SK-N-SH (cell line): ENCODE measurements at regions not wholly inside any gene's neighbourhood (a gene's known extent, or its start where the extent isn't known, plus 50 kb on each side); places are given as distances from the start of the nearest gene placed in this dataset.

Experiments
- CTCF ChIA-PET: fragments of 300-600, 350-600 bp; formaldehyde crosslinking; extraction: SDS; loops from one replicate; lab custom pipeline; 2021; lab: Yijun Ruan, JAX
- POLR2A ChIA-PET: fragments of 350-600 bp; sonication (Branson Sonifier 250); formaldehyde crosslinking; extraction: SDS; loops from one replicate; lab custom pipeline; 2020; ENCODE audit warnings: antibody characterized with exemption, inconsistent platforms; lab: Yijun Ruan, JAX
- DNase-seq: peaks from one replicate; pipeline ENCODE4 v3.0.0; 2012
- H2AFZ ChIP-seq: fragments of 200-600 bp; sonication (generic); 2 replicates; pipeline ENCODE4 v1.8.1; 2016; ENCODE audit warnings: antibody characterized with exemption, mild to moderate bottlenecking, low read depth
- H3F3A ChIP-seq: fragments of 200-600 bp; sonication (generic); replicated peaks from 2 replicates; pipeline ENCODE3; 2016; ENCODE audit warnings: antibody characterized with exemption, mild to moderate bottlenecking; ENCODE audit not compliant: insufficient read depth
- H3K27ac ChIP-seq, 2 experiments: fragments of 200-500 bp in 1 of 2; fragments of 200-600 bp in 1 of 2; sonication (Bioruptor generic) in 1 of 2; sonication (generic), shearing (Covaris generic) in 1 of 2; 2 replicates each; pipeline versions ENCODE4 v1.5.1 to v1.6.1; 2014 to 2016; ENCODE audit warnings: low read depth in 2 of 2, inconsistent platforms in 1 of 2, low read length in 1 of 2, mild to moderate bottlenecking in 1 of 2, mixed read lengths in 1 of 2
- H3K27me3 ChIP-seq: fragments of 200-600 bp; sonication (generic), shearing (Covaris generic); 2 replicates; pipeline ENCODE4 v1.6.1; 2016; ENCODE audit warnings: mixed run types; ENCODE audit not compliant: insufficient read depth
- H3K36me3 ChIP-seq, 2 experiments: fragments of 200-500 bp in 1 of 2; fragments of 200-600 bp in 1 of 2; sonication (Bioruptor generic) in 1 of 2; sonication (generic) in 1 of 2; replicated peaks in 1 of 2; 2 replicates each; pipeline versions ENCODE3 to v1.5.1; 2014 to 2016; ENCODE audit warnings: low read length in 1 of 2, mild to moderate bottlenecking in 1 of 2; ENCODE audit not compliant: insufficient read depth in 2 of 2, control insufficient read depth in 1 of 2
- H3K4me1 ChIP-seq, 2 experiments: fragments of 200-500 bp in 1 of 2; fragments of 200-600 bp in 1 of 2; sonication (Bioruptor generic) in 1 of 2; sonication (generic), shearing (Covaris generic) in 1 of 2; 2 replicates each; pipeline versions ENCODE4 v1.5.1 to v1.6.1; 2014 to 2016; ENCODE audit warnings: low read depth in 1 of 2, low read length in 1 of 2, mixed run types in 1 of 2; ENCODE audit not compliant: insufficient read depth in 2 of 2, control insufficient read depth in 1 of 2
- H3K4me2 ChIP-seq: fragments of 200-600 bp; sonication (generic), shearing (Covaris generic); 2 replicates; pipeline ENCODE4 v1.6.1; 2017; ENCODE audit warnings: mixed run types
- H3K4me3 ChIP-seq, 2 experiments: fragments of 200-500 bp in 1 of 2; fragments of 200-600 bp in 1 of 2; sonication (Bioruptor generic) in 1 of 2; sonication (generic), shearing (Covaris generic) in 1 of 2; 2 replicates each; pipeline versions ENCODE4 v1.5.1 to v1.8.1; 2014 to 2016; ENCODE audit warnings: low read depth in 2 of 2, inconsistent platforms in 1 of 2, low read length in 1 of 2, mild to moderate bottlenecking in 1 of 2, mixed read lengths in 1 of 2, moderate library complexity in 1 of 2
- H3K79me2 ChIP-seq: fragments of 200-600 bp; sonication (generic); 2 replicates; pipeline ENCODE4 v1.8.1; 2017; ENCODE audit warnings: mild to moderate bottlenecking; ENCODE audit not compliant: insufficient read depth
- H3K9ac ChIP-seq: fragments of 200-600 bp; sonication (generic); 2 replicates; pipeline ENCODE4 v1.6.1; 2017; ENCODE audit warnings: mixed run types
- H3K9me2 ChIP-seq: fragments of 200-600 bp; sonication (generic); 2 replicates; pipeline ENCODE4 v1.6.1; 2017; ENCODE audit warnings: mixed run types
- H3K9me3 ChIP-seq: fragments of 200-600 bp; sonication (generic); 2 replicates; pipeline ENCODE4 v1.6.1; 2017; ENCODE audit warnings: mixed run types, mild to moderate bottlenecking, moderate library complexity
- H4K20me1 ChIP-seq: fragments of 200-600 bp; sonication (generic); 2 replicates; pipeline ENCODE4 v1.6.1; 2017; ENCODE audit warnings: mild to moderate bottlenecking, mixed run types; ENCODE audit not compliant: insufficient read depth
- CHD2 ChIP-seq: fragments of 150-350 bp; IDR thresholded peaks from 2 replicates; pipeline ENCODE4 v1.6.1; 2018; ENCODE audit warnings: low read length; ENCODE audit not compliant: partially characterized antibody
- ELF1 ChIP-seq: IDR thresholded peaks from 2 replicates; pipeline ENCODE4 v1.4.0; 2012
- EP300 ChIP-seq, 2 experiments: IDR thresholded peaks; 2 replicates each; pipeline versions ENCODE4 v1.4.0 to v1.6.1; 2012; ENCODE audit warnings: borderline replicate concordance in 1 of 2, low read depth in 1 of 2, low read length in 1 of 2
- EZH2phosphoT487 ChIP-seq: fragments of 200-600 bp; sonication (generic); IDR thresholded peaks from 2 replicates; pipeline ENCODE4 v1.6.1; 2017; ENCODE audit warnings: low read depth, mixed run types, mild to moderate bottlenecking, antibody characterized with exemption, moderate library complexity, borderline replicate concordance
- FOXJ3 ChIP-seq: sonication (generic); formaldehyde crosslinking; IDR thresholded peaks from 2 replicates; pipeline ENCODE4 v1.5.1; 2020; ENCODE audit warnings: mild to moderate bottlenecking, missing genetic modification reagents
- GABPA ChIP-seq: IDR thresholded peaks from 2 replicates; pipeline ENCODE4 v1.4.0; 2012; ENCODE audit warnings: low read depth, mild to moderate bottlenecking
- GATA2 ChIP-seq: sonication (generic); formaldehyde crosslinking; IDR thresholded peaks from 2 replicates; pipeline ENCODE4 v1.5.0; 2020; ENCODE audit warnings: mild to moderate bottlenecking, missing genetic modification reagents
- IRF3 ChIP-seq: fragments of 150-350 bp; IDR thresholded peaks from 2 replicates; pipeline ENCODE4 v1.6.1; 2016; ENCODE audit warnings: mild to moderate bottlenecking, low read depth, low read length
- MEF2A ChIP-seq: IDR thresholded peaks from 2 replicates; pipeline ENCODE4 v1.4.0; 2012; ENCODE audit warnings: low read depth, borderline replicate concordance
- MXI1 ChIP-seq: IDR thresholded peaks from 2 replicates; pipeline ENCODE4 v1.6.1; 2012; ENCODE audit warnings: mild to moderate bottlenecking, low read depth, low read length, improper control_type of control experiment
- NRF1 ChIP-seq: IDR thresholded peaks from 2 replicates; pipeline ENCODE4 v1.6.1; 2012; ENCODE audit warnings: low read depth, mild to moderate bottlenecking, low read length
- POLR2AphosphoS5 ChIP-seq: IDR thresholded peaks from 2 replicates; pipeline ENCODE4 v1.6.1; 2012; ENCODE audit warnings: low read depth, low read length
- RCOR1 ChIP-seq: fragments of 150-350 bp; IDR thresholded peaks from 2 replicates; pipeline ENCODE4 v1.6.1; 2017; ENCODE audit warnings: antibody characterized with exemption, low read length
- RFX5 ChIP-seq: IDR thresholded peaks from 2 replicates; pipeline ENCODE4 v1.6.1; 2012; ENCODE audit warnings: mild to moderate bottlenecking, improper control_type of control experiment, low read length
- SIN3A ChIP-seq: IDR thresholded peaks from 2 replicates; pipeline ENCODE4 v1.6.1; 2012; ENCODE audit warnings: low read depth, mild to moderate bottlenecking, low read length, moderate library complexity, borderline replicate concordance
- TCF12 ChIP-seq: IDR thresholded peaks from 2 replicates; pipeline ENCODE4 v1.4.0; 2012
- TEAD4 ChIP-seq: IDR thresholded peaks from 2 replicates; pipeline ENCODE4 v1.4.0; 2012; ENCODE audit warnings: mild to moderate bottlenecking, borderline replicate concordance; ENCODE audit not compliant: insufficient read depth
- USF1 ChIP-seq: IDR thresholded peaks from 2 replicates; pipeline ENCODE4 v1.4.0; 2012; ENCODE audit warnings: low read depth, borderline replicate concordance
- USF2 ChIP-seq: fragments of 150-350 bp; IDR thresholded peaks from 2 replicates; pipeline ENCODE4 v1.6.1; 2017; ENCODE audit warnings: antibody characterized with exemption, low read length, low read depth, borderline replicate concordance
- WGBS: methylation state at CpG from one replicate; pipeline ENCODE4 v1.1.6; 2017; ENCODE audit warnings: low lambda C conversion rate; 5-methylcytosine and 5-hydroxymethylcytosine counted together
- TF ChIP-seq, protein P1 (sequence below): IDR thresholded peaks from 2 replicates; pipeline ENCODE4 v1.4.0; 2012; ENCODE audit warnings: low read depth, borderline replicate concordance
- TF ChIP-seq, protein P2 (sequence below): fragments of 200-600 bp; sonication (generic); IDR thresholded peaks from 2 replicates; pipeline ENCODE4 v1.6.1; 2017; ENCODE audit warnings: antibody characterized with exemption, mild to moderate bottlenecking, moderate library complexity

GRCh38 chr9:117951127-117951526 is 246.9 kb downstream of the TLR4 start:
- Histone ChIP-seq H3K27ac (no peak overlapping the region), H3K36me3 (no peaks in the 10 kb centered on the region), H3F3A (no peaks in the 10 kb centered on the region), H3K4me3 (no peak overlapping the region), H3K27me3 (no peaks in the 10 kb centered on the region), H3K4me2 (no peak overlapping the region), H2AFZ (no peak overlapping the region), H3K9me3 (no peaks in the 10 kb centered on the region), H3K79me2 (no peaks in the 10 kb centered on the region), H3K4me1 (no peaks in the 10 kb centered on the region), H3K9me2 (no peaks in the 10 kb centered on the region), H3K9ac (no peak overlapping the region), H4K20me1 (no peaks in the 10 kb centered on the region)
- ChIA-PET POLR2A (no interaction called here), CTCF (no interaction called here)
- no peak for TF ChIP-seq SIN3A
- TF ChIP-seq RFX5 = no peak
- no peak for TF ChIP-seq GATA2
- TF ChIP-seq USF2 = no peak
- no peak for TF ChIP-seq EZH2phosphoT487
- TF ChIP-seq MXI1 = no peak
- TF ChIP-seq CHD2 = no peak
- TF ChIP-seq NRF1 = no peak
- 53% methylated on average over 7 of the region's 7 CpGs for WGBS
- DNase-seq = no peak

DNA sequence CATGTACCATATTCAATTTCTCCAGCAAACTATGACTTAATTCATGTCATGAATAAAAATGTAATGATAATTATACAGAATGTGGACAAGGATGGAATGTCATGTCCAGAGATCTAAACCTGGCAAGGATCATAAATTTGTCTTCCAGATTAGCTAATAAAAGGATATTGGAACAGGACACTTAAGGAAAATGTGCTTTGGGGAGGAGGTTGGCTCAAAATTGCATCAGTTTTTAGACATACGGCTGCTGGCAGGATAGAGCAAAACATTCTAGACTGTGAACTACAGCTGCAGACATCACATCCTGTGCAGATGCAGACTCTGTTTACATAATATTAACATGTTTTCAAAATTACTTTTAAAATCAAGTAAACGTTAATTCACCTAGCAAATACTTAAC is 248.4 kb downstream of the TLR4 start:
- Histone ChIP-seq H3F3A (no peaks in the 10 kb centered on the region), H4K20me1 (no peaks in the 10 kb centered on the region), H3K9me2 (no peaks in the 10 kb centered on the region), H3K27me3 (no peaks in the 10 kb centered on the region), H3K4me3 (no peak overlapping the region), H3K27ac (no peak overlapping the region), H3K79me2 (no peaks in the 10 kb centered on the region), H2AFZ (no peak overlapping the region), H3K9ac (no peak overlapping the region), H3K4me1 (no peaks in the 10 kb centered on the region), H3K36me3 (no peaks in the 10 kb centered on the region), H3K4me2 (no peak overlapping the region), H3K9me3 (no peaks in the 10 kb centered on the region)
- POLR2A ChIA-PET = no interaction called here
- 52% methylated on average over 2 of the region's 2 CpGs for WGBS
- DNase-seq = no peak
- CTCF ChIA-PET = interaction anchor here (0.6 to 0.7 kb wide), 2 partner anchors 19 to 35 kb away, joined by 3 to 4 read pairs; no protein-coding TSS in a partner anchor
- TF ChIP-seq ELF1 (no peak), RCOR1 (no peak), MXI1 (no peak), TCF12 (no peak), RFX5 (no peak), SIN3A (no peak), GABPA (no peak), IRF3 (no peak), USF1 (no peak), EP300 (IDR thresholded peaks at IDR 0.05; ENCODE audit: borderline replicate concordance in 1 of 2, low read depth in 1 of 2, low read length in 1 of 2) (no peak), TEAD4 (no peak), FOXJ3 (CRISPR knock-in tag) (no peak), POLR2AphosphoS5 (no peak), USF2 (no peak), MEF2A (no peak)
- TF ChIP-seq, protein P1, sequence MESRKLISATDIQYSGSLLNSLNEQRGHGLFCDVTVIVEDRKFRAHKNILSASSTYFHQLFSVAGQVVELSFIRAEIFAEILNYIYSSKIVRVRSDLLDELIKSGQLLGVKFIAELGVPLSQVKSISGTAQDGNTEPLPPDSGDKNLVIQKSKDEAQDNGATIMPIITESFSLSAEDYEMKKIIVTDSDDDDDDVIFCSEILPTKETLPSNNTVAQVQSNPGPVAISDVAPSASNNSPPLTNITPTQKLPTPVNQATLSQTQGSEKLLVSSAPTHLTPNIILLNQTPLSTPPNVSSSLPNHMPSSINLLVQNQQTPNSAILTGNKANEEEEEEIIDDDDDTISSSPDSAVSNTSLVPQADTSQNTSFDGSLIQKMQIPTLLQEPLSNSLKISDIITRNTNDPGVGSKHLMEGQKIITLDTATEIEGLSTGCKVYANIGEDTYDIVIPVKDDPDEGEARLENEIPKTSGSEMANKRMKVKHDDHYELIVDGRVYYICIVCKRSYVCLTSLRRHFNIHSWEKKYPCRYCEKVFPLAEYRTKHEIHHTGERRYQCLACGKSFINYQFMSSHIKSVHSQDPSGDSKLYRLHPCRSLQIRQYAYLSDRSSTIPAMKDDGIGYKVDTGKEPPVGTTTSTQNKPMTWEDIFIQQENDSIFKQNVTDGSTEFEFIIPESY = no peak
- TF ChIP-seq, protein P2, sequence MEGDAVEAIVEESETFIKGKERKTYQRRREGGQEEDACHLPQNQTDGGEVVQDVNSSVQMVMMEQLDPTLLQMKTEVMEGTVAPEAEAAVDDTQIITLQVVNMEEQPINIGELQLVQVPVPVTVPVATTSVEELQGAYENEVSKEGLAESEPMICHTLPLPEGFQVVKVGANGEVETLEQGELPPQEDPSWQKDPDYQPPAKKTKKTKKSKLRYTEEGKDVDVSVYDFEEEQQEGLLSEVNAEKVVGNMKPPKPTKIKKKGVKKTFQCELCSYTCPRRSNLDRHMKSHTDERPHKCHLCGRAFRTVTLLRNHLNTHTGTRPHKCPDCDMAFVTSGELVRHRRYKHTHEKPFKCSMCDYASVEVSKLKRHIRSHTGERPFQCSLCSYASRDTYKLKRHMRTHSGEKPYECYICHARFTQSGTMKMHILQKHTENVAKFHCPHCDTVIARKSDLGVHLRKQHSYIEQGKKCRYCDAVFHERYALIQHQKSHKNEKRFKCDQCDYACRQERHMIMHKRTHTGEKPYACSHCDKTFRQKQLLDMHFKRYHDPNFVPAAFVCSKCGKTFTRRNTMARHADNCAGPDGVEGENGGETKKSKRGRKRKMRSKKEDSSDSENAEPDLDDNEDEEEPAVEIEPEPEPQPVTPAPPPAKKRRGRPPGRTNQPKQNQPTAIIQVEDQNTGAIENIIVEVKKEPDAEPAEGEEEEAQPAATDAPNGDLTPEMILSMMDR = no peak
